H1 (cell line): ENCODE measurements at regions not wholly inside any gene's neighbourhood (a gene's known extent, or its start where the extent isn't known, plus 50 kb on each side); places are given as distances from the start of the nearest gene placed in this dataset.

Source experiments
- CTCF ChIA-PET: fragments of 300-600 bp; sonication (Branson Sonifier 250); formaldehyde crosslinking; loops from one replicate; lab custom pipeline; 2021; ENCODE audit not compliant: partially characterized antibody; lab: Charles Lee
- POLR2A ChIA-PET: fragments of 300-600 bp; sonication (Branson Sonifier 250); formaldehyde crosslinking; loops from one replicate; lab custom pipeline; 2021; ENCODE audit warnings: inconsistent platforms; ENCODE audit not compliant: partially characterized antibody; lab: Charles Lee
- DNase-seq, 2 experiments: peaks; one replicate each; pipeline versions ENCODE4 v3.0.0 to v3.0.0-alpha.2; 2010 to 2022; ENCODE audit warnings: low spot score in 2 of 2, low read depth in 1 of 2, mixed read lengths in 1 of 2
- FAIRE-seq: peaks from 2 replicates; lab custom pipeline; 2011; peaks lifted over from hg19 to GRCh38; lab: Jason Lieb, UNC
- H2AFZ ChIP-seq: 2 replicates; pipeline ENCODE4 v1.8.1; 2012; ENCODE audit warnings: low read length, inconsistent platforms
- H2AK5ac ChIP-seq: 2 replicates; pipeline ENCODE4 v1.6.1; 2013; ENCODE audit warnings: low read depth, low read length
- H2BK120ac ChIP-seq: replicated peaks from 2 replicates; pipeline ENCODE3; 2013; ENCODE audit warnings: low read depth, low read length, inconsistent platforms
- H2BK12ac ChIP-seq: 2 replicates; pipeline ENCODE4 v1.6.1; 2013; ENCODE audit warnings: low read depth, low read length
- H2BK15ac ChIP-seq: 2 replicates; pipeline ENCODE4 v1.6.1; 2013; ENCODE audit warnings: low read length
- H2BK20ac ChIP-seq: 2 replicates; pipeline ENCODE4 v1.6.1; 2013; ENCODE audit warnings: low read length
- H2BK5ac ChIP-seq: 2 replicates; pipeline ENCODE4 v1.6.1; 2013; ENCODE audit warnings: low read depth, low read length
- H3K14ac ChIP-seq: 2 replicates; pipeline ENCODE4 v1.6.1; 2013; ENCODE audit warnings: inconsistent platforms; ENCODE audit not compliant: insufficient read length
- H3K18ac ChIP-seq: 2 replicates; pipeline ENCODE4 v1.6.1; 2013; ENCODE audit warnings: low read length; ENCODE audit errors: extremely low read depth
- H3K23ac ChIP-seq: 2 replicates; pipeline ENCODE4 v1.6.1; 2013; ENCODE audit warnings: inconsistent platforms; ENCODE audit not compliant: insufficient read length
- H3K23me2 ChIP-seq: 2 replicates; pipeline ENCODE4 v1.6.1; 2013; ENCODE audit warnings: low read depth, low read length
- H3K27ac ChIP-seq: 2 replicates; pipeline ENCODE4 v1.6.1; 2011; ENCODE audit warnings: low read depth, low read length, inconsistent platforms
- H3K27me3 ChIP-seq, 4 experiments: replicated peaks in 1 of 4; 1 replicate in 1 of 4; 2 replicates in 3 of 4; pipeline versions ENCODE4 v1.6.1 to v1.8.1; 2011 to 2013; ENCODE audit warnings: low read length in 3 of 4, mild to moderate bottlenecking in 3 of 4, inconsistent platforms in 2 of 4, mixed read lengths in 2 of 4, moderate library complexity in 1 of 4; ENCODE audit not compliant: control insufficient read depth in 3 of 4, insufficient read depth in 3 of 4; ENCODE audit errors: extremely low read depth in 1 of 4
- H3K36me3 ChIP-seq, 4 experiments: 2 replicates each; pipeline versions ENCODE4 v1.6.1 to v1.8.1; 2011 to 2013; ENCODE audit warnings: mild to moderate bottlenecking in 4 of 4, low read length in 3 of 4, moderate library complexity in 2 of 4, control low read depth in 1 of 4, inconsistent platforms in 1 of 4; ENCODE audit not compliant: insufficient read depth in 4 of 4, control insufficient read depth in 2 of 4
- H3K4ac ChIP-seq: replicated peaks from 2 replicates; pipeline ENCODE3; 2013; ENCODE audit warnings: low read length, low read depth, mixed read lengths, inconsistent platforms; ENCODE audit not compliant: insufficient read length
- H3K4me1 ChIP-seq, 4 experiments: replicated peaks in 1 of 4; 1 replicate in 1 of 4; 2 replicates in 3 of 4; pipeline versions ENCODE4 v1.6.1 to v1.8.1; 2011 to 2013; ENCODE audit warnings: low read length in 3 of 4, inconsistent platforms in 2 of 4, mixed read lengths in 1 of 4; ENCODE audit not compliant: insufficient read depth in 4 of 4, control insufficient read depth in 3 of 4
- H3K4me2 ChIP-seq, 2 experiments: 2 replicates each; pipeline versions ENCODE4 v1.6.1 to v1.8.1; 2011 to 2013; ENCODE audit warnings: low read depth in 2 of 2, low read length in 2 of 2, control low read depth in 1 of 2, inconsistent platforms in 1 of 2, mild to moderate bottlenecking in 1 of 2; ENCODE audit not compliant: insufficient read depth in 1 of 2
- H3K4me3 ChIP-seq, 4 experiments: fragments of 200-600, 300-600 bp in 1 of 4; sonication (generic), shearing (Covaris generic), sonication (Bioruptor Twin) in 1 of 4; 2 replicates each; pipeline versions ENCODE4 v1.5.1 to v1.8.1; 2011 to 2016; ENCODE audit warnings: low read length in 4 of 4, low read depth in 3 of 4, control low read depth in 2 of 4, inconsistent platforms in 2 of 4, mild to moderate bottlenecking in 2 of 4, mixed read lengths in 1 of 4, moderate library complexity in 1 of 4; ENCODE audit not compliant: insufficient read depth in 2 of 4; ENCODE audit errors: extremely low read depth in 1 of 4
- H3K56ac ChIP-seq: replicated peaks from 2 replicates; pipeline ENCODE3; 2013; ENCODE audit warnings: low read depth, mild to moderate bottlenecking, mixed read lengths, low read length, inconsistent platforms; ENCODE audit not compliant: insufficient read length
- H3K79me1 ChIP-seq: 2 replicates; pipeline ENCODE4 v1.6.1; 2013; ENCODE audit warnings: low read depth, low read length, control low read depth
- H3K79me2 ChIP-seq, 2 experiments: 2 replicates each; pipeline versions ENCODE4 v1.6.1 to v1.8.1; 2012 to 2013; ENCODE audit warnings: low read length in 2 of 2, mild to moderate bottlenecking in 2 of 2, inconsistent platforms in 1 of 2; ENCODE audit not compliant: insufficient read depth in 2 of 2, control insufficient read depth in 1 of 2
- H3K9ac ChIP-seq, 4 experiments: replicated peaks in 1 of 4; 1 replicate in 1 of 4; 2 replicates in 3 of 4; pipeline versions ENCODE4 v1.6.1 to v1.8.1; 2011 to 2013; ENCODE audit warnings: low read depth in 3 of 4, low read length in 3 of 4, control low read depth in 2 of 4, mild to moderate bottlenecking in 2 of 4, moderate library complexity in 2 of 4, inconsistent platforms in 1 of 4; ENCODE audit errors: extremely low read depth in 1 of 4
- H3K9me3 ChIP-seq, 2 experiments: 2 replicates each; pipeline versions ENCODE4 v1.6.1 to v1.8.1; 2012 to 2013; ENCODE audit warnings: mild to moderate bottlenecking in 2 of 2, moderate library complexity in 2 of 2, control low read depth in 1 of 2, inconsistent platforms in 1 of 2, low read depth in 1 of 2, low read length in 1 of 2, mixed read lengths in 1 of 2; ENCODE audit not compliant: insufficient read depth in 2 of 2
- H4K20me1 ChIP-seq, 2 experiments: replicated peaks in 1 of 2; 2 replicates each; pipeline versions ENCODE3 to v1.8.1; 2011 to 2013; ENCODE audit warnings: inconsistent platforms in 2 of 2, low read length in 2 of 2, mild to moderate bottlenecking in 1 of 2; ENCODE audit not compliant: insufficient read depth in 2 of 2, control insufficient read depth in 1 of 2
- H4K5ac ChIP-seq: 2 replicates; pipeline ENCODE4 v1.6.1; 2013; ENCODE audit warnings: low read length, low read depth, mixed read lengths, inconsistent platforms; ENCODE audit not compliant: insufficient read length
- H4K8ac ChIP-seq: 2 replicates; pipeline ENCODE4 v1.8.0; 2013; ENCODE audit warnings: mild to moderate bottlenecking, moderate library complexity, low read length, inconsistent platforms; ENCODE audit not compliant: insufficient read depth; ENCODE audit errors: extremely low read depth
- H4K91ac ChIP-seq: replicated peaks from 2 replicates; pipeline ENCODE3; 2013; ENCODE audit warnings: low read length, mixed read lengths, inconsistent platforms; ENCODE audit not compliant: insufficient read length
- ASH2L ChIP-seq: fragments of 200-600, 300-600 bp; sonication (generic); IDR thresholded peaks from one replicate; pipeline ENCODE4 v1.7.1; 2017; ENCODE audit warnings: low read length
- CHD2 ChIP-seq: IDR thresholded peaks from 2 replicates; pipeline ENCODE4 v1.6.1; 2012; ENCODE audit warnings: low read length, improper control_type of control experiment
- CREB1 ChIP-seq: IDR thresholded peaks from 2 replicates; pipeline ENCODE4 v1.6.1; 2012; ENCODE audit warnings: inconsistent platforms
- PHF8 ChIP-seq: fragments of 200-600 bp; sonication (generic); conservative IDR thresholded peaks from 2 replicates; pipeline ENCODE4 v1.7.1; 2012; ENCODE audit warnings: low read depth, mild to moderate bottlenecking, inconsistent platforms, low read length, moderate library complexity
- SP1 ChIP-seq: IDR thresholded peaks from 2 replicates; pipeline ENCODE4 v1.6.1; 2011; ENCODE audit warnings: low read depth, low read length
- TBP ChIP-seq: IDR thresholded peaks from 2 replicates; pipeline ENCODE4 v1.6.1; 2011; ENCODE audit warnings: low read depth, low read length, improper control_type of control experiment
- TEAD4 ChIP-seq: IDR thresholded peaks from 2 replicates; pipeline ENCODE4 v1.6.1; 2012; ENCODE audit warnings: low read depth, low read length, inconsistent platforms, mixed read lengths
- WGBS, 2 experiments: shearing (Covaris generic) in 1 of 2; methylation state at CpG; one replicate each; pipeline versions ENCODE4 v1.1.6 to v1.1.7; 2013 to 2015; ENCODE audit warnings: low lambda C conversion rate in 2 of 2, mixed read lengths in 2 of 2, inconsistent platforms in 1 of 2, low coverage in 1 of 2, missing lambda C conversion rate in 1 of 2; ENCODE audit not compliant: insufficient replicate concordance in 2 of 2, insufficient coverage in 1 of 2, insufficient read length in 1 of 2; ENCODE audit errors: extremely low coverage in 1 of 2, missing lambda C conversion rate in 1 of 2; 5-methylcytosine and 5-hydroxymethylcytosine counted together
- TF ChIP-seq, protein P1 (sequence below): IDR thresholded peaks from 2 replicates; pipeline ENCODE4 v1.6.1; 2012; ENCODE audit warnings: inconsistent platforms
- TF ChIP-seq, protein P2 (sequence below): IDR thresholded peaks from 2 replicates; pipeline ENCODE4 v1.6.1; 2011; ENCODE audit warnings: low read depth, mild to moderate bottlenecking, low read length; ENCODE audit not compliant: insufficient read depth
- TF ChIP-seq, protein P3 (sequence below): IDR thresholded peaks from 2 replicates; pipeline ENCODE4 v1.6.1; 2012; ENCODE audit warnings: low read length, inconsistent platforms

DNA sequence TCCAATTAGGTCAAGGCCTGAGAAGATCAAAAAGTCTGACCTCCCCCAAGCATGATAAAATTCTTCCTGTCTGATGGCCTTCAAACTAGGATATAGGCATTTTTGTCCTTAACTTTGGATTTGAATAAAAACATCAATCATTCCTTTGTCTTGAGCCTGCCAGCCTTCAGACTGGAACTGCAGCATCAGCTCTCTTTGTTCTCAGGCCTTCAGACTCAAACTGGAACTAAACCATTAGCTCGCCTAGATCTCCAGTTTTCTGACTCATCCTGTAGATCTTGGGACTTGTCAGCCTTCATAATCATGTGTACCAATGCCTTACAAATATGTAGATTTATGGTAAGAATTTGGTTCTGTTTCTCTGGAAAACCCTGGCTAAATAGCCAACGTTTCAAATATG lies 721.7 kb downstream of the GALC start (continued):
- no peak for TF ChIP-seq CHD2
- TF ChIP-seq, all 59 proteins: peak for 0

DNA sequence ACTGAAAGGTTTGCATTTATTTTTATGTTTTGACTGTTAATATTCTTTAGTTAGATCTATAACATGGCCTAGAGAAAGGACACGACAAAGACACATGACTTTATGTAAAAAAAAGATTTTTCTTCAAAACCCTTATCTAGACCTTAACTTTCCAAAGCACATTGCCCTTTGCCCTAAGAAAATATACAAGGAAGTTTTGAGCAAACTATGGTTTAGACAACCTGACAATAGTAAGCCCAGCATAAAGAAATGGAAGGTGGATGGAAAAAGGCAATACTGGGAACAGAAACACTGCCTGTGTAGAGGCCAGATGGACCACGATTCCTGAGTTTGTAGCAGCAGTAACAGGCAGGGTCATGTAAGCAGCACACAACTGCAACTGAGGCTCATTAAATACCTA lies 724.0 kb downstream of the GALC start:
- Histone ChIP-seq H3K4me3 (no peak overlapping the region), H4K8ac (no peak overlapping the region), H4K20me1 (no peaks in the 10 kb centered on the region), H3K36me3 (no peaks in the 10 kb centered on the region), H3K14ac (no peak overlapping the region), H3K27me3 (no peaks in the 10 kb centered on the region; a peak in 1 of 7 replicates), H3K56ac (no peak overlapping the region), H4K5ac (no peak overlapping the region), H3K4me2 (no peak overlapping the region), H2BK15ac (no peak overlapping the region), H2BK5ac (no peak overlapping the region), H2BK120ac (no peak overlapping the region), H2BK20ac (0 out of 2 replicates have a peak overlapping the region, but pooled peaks have one; percentile 53), H3K4ac (no peak overlapping the region), H2AK5ac (no peak overlapping the region), H3K79me1 (no peaks in the 10 kb centered on the region), H2BK12ac (no peak overlapping the region), H4K91ac (no peak overlapping the region), H3K27ac (no peak overlapping the region), H3K9ac (no peak overlapping the region), H2AFZ (no peak overlapping the region), H3K4me1 (no peaks in the 10 kb centered on the region), H3K79me2 (no peaks in the 10 kb centered on the region), H3K9me3 (no peaks in the 10 kb centered on the region), H3K18ac (no peak overlapping the region), H3K23me2 (no peaks in the 10 kb centered on the region), H3K23ac (no peak overlapping the region)
- no peak for DNase-seq
- WGBS, 2 experiments: 95% methylated on average over 2 of the region's 2 CpGs; no CpG with 5 or more reads in 1 of the 2 experiments
- ChIA-PET POLR2A (no interaction called here), CTCF (interaction anchor here (1.8 kb wide), 1 partner anchor 33 kb away, joined by 4 read pairs; no protein-coding TSS in a partner anchor)
- no peak for FAIRE-seq
- TF ChIP-seq, protein P1, sequence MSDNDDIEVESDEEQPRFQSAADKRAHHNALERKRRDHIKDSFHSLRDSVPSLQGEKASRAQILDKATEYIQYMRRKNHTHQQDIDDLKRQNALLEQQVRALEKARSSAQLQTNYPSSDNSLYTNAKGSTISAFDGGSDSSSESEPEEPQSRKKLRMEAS: no peak
- TF ChIP-seq PHF8 (no peak), CREB1 (no peak), ASH2L (no peak), SP1 (no peak), TBP (no peak), TEAD4 (no peak)
- TF ChIP-seq, protein P2, sequence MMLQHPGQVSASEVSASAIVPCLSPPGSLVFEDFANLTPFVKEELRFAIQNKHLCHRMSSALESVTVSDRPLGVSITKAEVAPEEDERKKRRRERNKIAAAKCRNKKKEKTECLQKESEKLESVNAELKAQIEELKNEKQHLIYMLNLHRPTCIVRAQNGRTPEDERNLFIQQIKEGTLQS: no peak
- TF ChIP-seq, protein P3, sequence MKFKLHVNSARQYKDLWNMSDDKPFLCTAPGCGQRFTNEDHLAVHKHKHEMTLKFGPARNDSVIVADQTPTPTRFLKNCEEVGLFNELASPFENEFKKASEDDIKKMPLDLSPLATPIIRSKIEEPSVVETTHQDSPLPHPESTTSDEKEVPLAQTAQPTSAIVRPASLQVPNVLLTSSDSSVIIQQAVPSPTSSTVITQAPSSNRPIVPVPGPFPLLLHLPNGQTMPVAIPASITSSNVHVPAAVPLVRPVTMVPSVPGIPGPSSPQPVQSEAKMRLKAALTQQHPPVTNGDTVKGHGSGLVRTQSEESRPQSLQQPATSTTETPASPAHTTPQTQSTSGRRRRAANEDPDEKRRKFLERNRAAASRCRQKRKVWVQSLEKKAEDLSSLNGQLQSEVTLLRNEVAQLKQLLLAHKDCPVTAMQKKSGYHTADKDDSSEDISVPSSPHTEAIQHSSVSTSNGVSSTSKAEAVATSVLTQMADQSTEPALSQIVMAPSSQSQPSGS: no peak
